MM.1S (cell line): ENCODE measurements at regions not wholly inside any gene's neighbourhood (a gene's known extent, or its start where the extent isn't known, plus 50 kb on each side); places are given as distances from the start of the nearest gene placed in this dataset.
"Not testable (repeated sequence)": the region's sequence is repeated elsewhere in the genome, so short reads cannot be mapped to it uniquely, and the experiment has no call there.

Experiments
- DNase-seq: peaks from one replicate; pipeline ENCODE4 v3.0.0-alpha.2; 2015
- H2AFZ ChIP-seq: fragments of 300-600 bp; sonication (generic); 2 replicates; pipeline ENCODE4 v1.6.0; 2016; ENCODE audit warnings: antibody characterized with exemption, low read length
- H3F3A ChIP-seq: fragments of 300-600 bp; sonication (generic); 2 replicates; pipeline ENCODE4 v1.6.1; 2016; ENCODE audit warnings: mild to moderate bottlenecking, antibody characterized with exemption, low read length, moderate library complexity, mixed read lengths; ENCODE audit not compliant: insufficient read depth
- H3K27ac ChIP-seq: fragments of 300-600 bp; sonication (generic); 2 replicates; pipeline ENCODE4 v1.5.1; 2016; ENCODE audit warnings: mild to moderate bottlenecking, low read length
- H3K27me3 ChIP-seq: fragments of 300-600 bp; sonication (generic); replicated peaks from 2 replicates; pipeline ENCODE4 v1.6.0; 2016; ENCODE audit warnings: low read length; ENCODE audit not compliant: insufficient read depth
- H3K36me3 ChIP-seq: fragments of 300-600 bp; sonication (generic); replicated peaks from 2 replicates; pipeline ENCODE4 v1.6.1; 2016; ENCODE audit warnings: mild to moderate bottlenecking, low read length, mixed read lengths; ENCODE audit not compliant: insufficient read depth
- H3K4me1 ChIP-seq: fragments of 300-600 bp; sonication (generic); 2 replicates; pipeline ENCODE4 v1.6.1; 2016; ENCODE audit warnings: low read length, mixed read lengths
- H3K4me2 ChIP-seq: fragments of 300-600 bp; sonication (generic); 2 replicates; pipeline ENCODE4 v1.6.0; 2016; ENCODE audit warnings: low read depth, low read length
- H3K4me3 ChIP-seq: fragments of 300-600 bp; sonication (generic); 2 replicates; pipeline ENCODE4 v1.5.1; 2016; ENCODE audit warnings: low read length, mixed read lengths
- H3K79me2 ChIP-seq: fragments of 300-600 bp; sonication (generic); 2 replicates; pipeline ENCODE4 v1.6.1; 2016; ENCODE audit warnings: mixed run types, low read length, mixed read lengths
- H3K9ac ChIP-seq: fragments of 300-600 bp; sonication (generic); 2 replicates; pipeline ENCODE4 v1.6.1; 2016; ENCODE audit warnings: low read length, mixed read lengths
- H3K9me2 ChIP-seq: fragments of 300-600 bp; sonication (generic); replicated peaks from 2 replicates; pipeline ENCODE4 v1.6.1; 2016; ENCODE audit warnings: mild to moderate bottlenecking, low read length, mixed read lengths; ENCODE audit not compliant: insufficient read depth
- H3K9me3 ChIP-seq: fragments of 300-600 bp; sonication (generic); replicated peaks from 2 replicates; pipeline ENCODE4 v1.6.1; 2016; ENCODE audit warnings: mild to moderate bottlenecking, low read length, mixed read lengths; ENCODE audit not compliant: insufficient read depth
- H4K20me1 ChIP-seq: fragments of 300-600 bp; sonication (generic); 2 replicates; pipeline ENCODE4 v1.6.1; 2016; ENCODE audit warnings: mild to moderate bottlenecking, low read length, moderate library complexity, mixed read lengths; ENCODE audit not compliant: insufficient read depth
- EZH2 ChIP-seq: fragments of 300-600 bp; sonication (generic); optimal IDR thresholded peaks from 2 replicates; pipeline ENCODE3; 2017; ENCODE audit warnings: low read depth, mild to moderate bottlenecking, antibody characterized with exemption, low read length, mixed read lengths
- EZH2phosphoT487 ChIP-seq: fragments of 300-600 bp; sonication (generic); IDR thresholded peaks from 2 replicates; pipeline ENCODE4 v1.6.1; 2018; ENCODE audit warnings: antibody characterized with exemption, low read length
- TF ChIP-seq, protein P1 (sequence below): fragments of 300-600 bp; sonication (generic); IDR thresholded peaks from 2 replicates; pipeline ENCODE4 v1.5.1; 2016; ENCODE audit warnings: antibody characterized with exemption, low read length, mixed read lengths

DNA sequence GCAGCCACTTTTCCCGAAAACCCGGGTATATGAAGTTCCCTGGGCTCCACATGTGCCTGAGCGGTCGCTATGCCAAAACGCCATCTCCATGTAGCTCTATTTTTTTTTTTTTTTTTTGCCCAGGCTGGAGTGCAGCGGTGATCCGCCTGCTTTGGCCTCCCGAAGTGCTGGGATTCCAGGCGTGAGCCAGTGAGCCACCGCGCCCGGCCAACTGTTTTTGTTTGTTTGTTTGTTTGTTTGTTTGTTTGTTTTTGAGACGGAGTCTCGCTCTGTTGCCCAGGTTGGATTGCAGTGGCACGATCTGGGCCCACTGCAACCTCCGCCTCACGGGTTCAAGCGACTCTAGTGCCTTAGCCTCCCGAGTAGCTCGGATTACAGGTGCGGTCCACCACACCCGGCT lies 237.5 kb upstream of the IRAK1BP1 start:
- H3K36me3 ChIP-seq: no peaks in the 10 kb centered on the region
- H3K4me2 ChIP-seq: no peak overlapping the region
- H3K4me3 ChIP-seq: no peak overlapping the region
- no peaks in the 10 kb centered on the region for H3K9me2 ChIP-seq
- no peak for DNase-seq
- H3K9ac ChIP-seq: no peak overlapping the region
- TF ChIP-seq EZH2phosphoT487 (no peak), EZH2 (no peak)
- TF ChIP-seq, protein P1, sequence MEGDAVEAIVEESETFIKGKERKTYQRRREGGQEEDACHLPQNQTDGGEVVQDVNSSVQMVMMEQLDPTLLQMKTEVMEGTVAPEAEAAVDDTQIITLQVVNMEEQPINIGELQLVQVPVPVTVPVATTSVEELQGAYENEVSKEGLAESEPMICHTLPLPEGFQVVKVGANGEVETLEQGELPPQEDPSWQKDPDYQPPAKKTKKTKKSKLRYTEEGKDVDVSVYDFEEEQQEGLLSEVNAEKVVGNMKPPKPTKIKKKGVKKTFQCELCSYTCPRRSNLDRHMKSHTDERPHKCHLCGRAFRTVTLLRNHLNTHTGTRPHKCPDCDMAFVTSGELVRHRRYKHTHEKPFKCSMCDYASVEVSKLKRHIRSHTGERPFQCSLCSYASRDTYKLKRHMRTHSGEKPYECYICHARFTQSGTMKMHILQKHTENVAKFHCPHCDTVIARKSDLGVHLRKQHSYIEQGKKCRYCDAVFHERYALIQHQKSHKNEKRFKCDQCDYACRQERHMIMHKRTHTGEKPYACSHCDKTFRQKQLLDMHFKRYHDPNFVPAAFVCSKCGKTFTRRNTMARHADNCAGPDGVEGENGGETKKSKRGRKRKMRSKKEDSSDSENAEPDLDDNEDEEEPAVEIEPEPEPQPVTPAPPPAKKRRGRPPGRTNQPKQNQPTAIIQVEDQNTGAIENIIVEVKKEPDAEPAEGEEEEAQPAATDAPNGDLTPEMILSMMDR: no peak
- H3K27ac ChIP-seq: no peak overlapping the region
- H3K4me1 ChIP-seq: no peaks in the 10 kb centered on the region
- no peaks in the 10 kb centered on the region for H3K79me2 ChIP-seq
- H3K9me3 ChIP-seq: no peaks in the 10 kb centered on the region
- no peaks in the 10 kb centered on the region for H3K27me3 ChIP-seq
- H4K20me1 ChIP-seq: no peaks in the 10 kb centered on the region
- H3F3A ChIP-seq: no peaks in the 10 kb centered on the region
- no peak overlapping the region for H2AFZ ChIP-seq

DNA sequence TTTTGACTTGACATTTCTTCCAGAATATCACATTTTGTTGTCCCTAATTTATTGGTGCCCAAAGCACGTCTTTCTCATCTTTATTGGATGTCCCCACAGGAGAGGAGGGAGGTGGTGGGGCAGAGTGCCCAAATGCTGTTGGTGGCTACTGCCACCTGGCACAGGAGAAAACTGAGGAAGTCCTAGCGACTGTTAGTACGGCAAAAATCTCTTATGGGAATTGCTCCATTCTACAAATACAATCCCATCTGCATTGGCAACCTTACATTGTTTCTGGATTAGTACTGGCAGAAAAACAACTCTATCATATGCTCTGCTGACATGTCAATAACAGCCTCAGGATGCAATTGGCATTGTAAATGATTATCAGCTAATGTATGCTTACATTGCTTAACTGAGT lies 235.4 kb upstream of the IRAK1BP1 start:
- H3K4me3 ChIP-seq: no peak overlapping the region
- no peaks in the 10 kb centered on the region for H3K9me2 ChIP-seq
- no peaks in the 10 kb centered on the region for H3K4me1 ChIP-seq
- H3K4me2 ChIP-seq: no peak overlapping the region
- H3K27me3 ChIP-seq: no peaks in the 10 kb centered on the region
- TF ChIP-seq EZH2 (no peak), EZH2phosphoT487 (no peak)
- TF ChIP-seq, protein P1: no peak
- H2AFZ ChIP-seq: no peak overlapping the region
- no peak overlapping the region for H3K27ac ChIP-seq
- H3F3A ChIP-seq: no peaks in the 10 kb centered on the region
- H4K20me1 ChIP-seq: no peaks in the 10 kb centered on the region
- no peaks in the 10 kb centered on the region for H3K36me3 ChIP-seq
- no peak for DNase-seq
- H3K9me3 ChIP-seq: no peaks in the 10 kb centered on the region
- no peak overlapping the region for H3K9ac ChIP-seq
- H3K79me2 ChIP-seq: no peaks in the 10 kb centered on the region

GRCh38 chr6:78639111-78640110 lies 227.9 kb upstream of the IRAK1BP1 start:
- no peak overlapping the region for H3K9ac ChIP-seq
- no peak overlapping the region for H3K4me2 ChIP-seq
- H3F3A ChIP-seq: no peaks in the 10 kb centered on the region
- no peaks in the 10 kb centered on the region for H3K36me3 ChIP-seq
- no peak overlapping the region for H2AFZ ChIP-seq
- no peak for DNase-seq
- TF ChIP-seq, protein P1: no peak
- no peak for TF ChIP-seq EZH2phosphoT487
- no peak for TF ChIP-seq EZH2
- H3K27me3 ChIP-seq: no peaks in the 10 kb centered on the region
- no peaks in the 10 kb centered on the region for H3K9me3 ChIP-seq
- no peak overlapping the region for H3K4me3 ChIP-seq
- H3K9me2 ChIP-seq: no peaks in the 10 kb centered on the region
- H3K27ac ChIP-seq: no peak overlapping the region
- H3K79me2 ChIP-seq: no peaks in the 10 kb centered on the region
- no peaks in the 10 kb centered on the region for H3K4me1 ChIP-seq
- H4K20me1 ChIP-seq: no peaks in the 10 kb centered on the region

DNA sequence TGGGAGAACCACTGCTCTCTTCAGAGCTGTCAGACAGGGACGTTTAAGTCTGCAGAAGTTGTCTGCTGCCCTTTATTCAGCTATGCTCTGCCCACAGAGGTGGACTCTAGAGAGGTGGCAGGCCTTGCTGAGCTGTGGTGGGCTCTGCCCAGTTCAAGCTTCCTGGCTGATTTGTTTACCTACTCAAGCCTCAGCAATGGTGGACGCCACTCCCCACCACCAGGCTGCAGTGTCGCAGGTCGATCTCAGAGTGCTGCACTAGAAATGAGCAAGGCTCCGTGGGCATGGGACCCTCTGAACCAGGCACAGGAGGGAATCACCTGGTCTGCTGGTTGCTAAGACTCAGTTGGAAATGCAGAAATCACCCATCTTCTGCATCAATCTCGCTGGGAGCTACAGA lies 223.4 kb upstream of the IRAK1BP1 start:
- not testable (repeated sequence) for H3K4me1 ChIP-seq, H3K9ac ChIP-seq, H4K20me1 ChIP-seq, H3K79me2 ChIP-seq, H3K36me3 ChIP-seq, H2AFZ ChIP-seq, H3K4me2 ChIP-seq, H3K9me3 ChIP-seq, H3K4me3 ChIP-seq, H3K9me2 ChIP-seq, H3K27me3 ChIP-seq, H3K27ac ChIP-seq, H3F3A ChIP-seq, DNase-seq

DNA sequence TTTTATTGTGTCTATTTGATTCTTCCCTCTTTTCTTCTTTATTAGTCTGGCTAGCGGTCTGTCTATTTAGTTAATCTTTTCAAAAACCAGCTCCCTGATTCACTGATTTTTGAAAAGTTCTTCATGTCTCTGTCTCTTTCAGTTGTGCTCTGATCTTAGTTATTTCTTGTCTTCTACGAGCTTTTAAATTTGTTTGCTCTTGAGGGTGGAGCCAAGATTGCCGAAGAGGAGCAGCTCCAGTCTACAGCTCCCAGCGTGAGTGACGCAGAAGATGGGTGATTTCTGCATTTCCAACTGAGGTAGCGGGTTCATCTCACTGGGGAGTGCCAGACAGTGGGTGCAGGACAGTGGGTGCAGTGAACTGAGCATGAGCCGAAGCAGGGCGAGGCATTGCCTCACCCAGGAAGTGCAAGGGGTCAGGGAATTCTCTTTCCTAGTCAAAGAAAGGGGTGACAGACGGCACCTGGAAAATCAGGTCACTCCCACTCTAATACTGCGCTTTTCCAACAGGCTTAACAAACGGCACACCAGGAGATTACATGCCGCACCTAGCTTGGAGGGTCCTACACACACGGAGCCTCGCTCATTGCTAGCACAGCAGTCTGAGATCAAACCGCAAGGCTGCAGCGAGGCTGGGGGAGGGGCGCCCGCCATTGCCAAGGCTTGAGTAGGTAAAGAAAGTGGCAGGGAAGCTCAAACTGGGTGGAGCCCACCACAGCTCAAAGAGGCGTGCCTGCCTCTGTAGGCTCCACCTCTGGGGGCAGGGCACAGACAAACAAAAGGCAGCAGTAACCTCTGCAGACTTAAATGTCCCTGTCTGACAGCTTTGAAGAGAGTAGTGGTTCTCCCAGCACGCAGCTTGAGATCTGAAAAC lies 220.6 kb upstream of the IRAK1BP1 start:
- not testable (repeated sequence) for H3K4me2 ChIP-seq, H2AFZ ChIP-seq

More for the DNA sequence above, 220.6 kb upstream of the IRAK1BP1 start:
- H3K9me3 ChIP-seq, H3K27ac ChIP-seq, DNase-seq, H4K20me1 ChIP-seq, H3F3A ChIP-seq, H3K9ac ChIP-seq, H3K4me3 ChIP-seq, H3K27me3 ChIP-seq, H3K79me2 ChIP-seq, H3K4me1 ChIP-seq, H3K36me3 ChIP-seq, H3K9me2 ChIP-seq: not testable (repeated sequence)
